ENCODE measurements at regions not wholly inside any gene's neighbourhood (a gene's known extent, or its start where the extent isn't known, plus 50 kb on each side); places are given as distances from the start of the nearest gene placed in this dataset.

DNA sequence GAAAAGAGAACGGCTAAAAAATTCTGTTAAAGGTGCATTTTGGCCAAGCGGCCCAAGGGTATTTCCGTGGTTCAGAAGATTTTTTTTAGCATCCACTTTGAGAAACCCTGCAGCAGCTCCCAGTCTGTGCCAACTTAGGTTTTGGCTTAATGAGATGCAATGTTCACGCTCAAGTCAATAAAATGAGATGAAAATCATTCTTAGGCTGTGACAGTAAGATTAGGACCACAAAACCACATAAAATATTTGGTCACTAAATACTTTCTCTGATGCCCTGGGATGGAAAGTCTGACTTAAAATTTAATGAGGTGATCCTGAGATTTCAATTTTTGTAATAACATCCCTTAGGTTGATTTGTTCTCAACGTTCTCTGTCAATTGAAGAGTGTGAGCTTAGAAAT, 74.2 kb upstream of the FHL2 start:
- TF ChIP-seq CTCF (conservative IDR thresholded peaks at IDR 0.05 in 1 of 2, IDR thresholded peaks at IDR 0.05 in 1 of 2; ENCODE audit: extremely low read depth in 1 of 2, insufficient read depth in 1 of 2, low read depth in 1 of 2, low read length in 2 of 2), result no peak
- TF ChIP-seq EZH2 (IDR thresholded peaks at IDR 0.05; ENCODE audit: borderline replicate concordance, low read length), result no peak
